ENCODE measurements at regions not wholly inside any gene's neighbourhood (a gene's known extent, or its start where the extent isn't known, plus 50 kb on each side); places are given as distances from the start of the nearest gene placed in this dataset.

- TF ChIP-seq JUND (IDR thresholded peaks at IDR 0.05; ENCODE audit: low read length) (no peak), CBX8 (IDR thresholded peaks at IDR 0.05; ENCODE audit: borderline replicate concordance, low read depth, low read length) (no peak), BRCA1 (IDR thresholded peaks at IDR 0.05; ENCODE audit: low read depth, low read length) (no peak), KDM1A (IDR thresholded peaks at IDR 0.05; ENCODE audit: borderline replicate concordance, low read length) (peak; percentile 87; the same call in 1 of the 2 replicates), RFX5 (IDR thresholded peaks at IDR 0.05; ENCODE audit: borderline replicate concordance, low read depth, low read length) (no peak), YY1 (IDR thresholded peaks at IDR 0.05; ENCODE audit: low read depth, low read length) (peak; percentile 68; the same call in 1 of the 2 replicates), SP2 (IDR thresholded peaks at IDR 0.05; ENCODE audit: low read length) (no peak), KDM5A (IDR thresholded peaks at IDR 0.05; ENCODE audit: low read length) (no peak), ATF3 (IDR thresholded peaks at IDR 0.05; ENCODE audit: insufficient read depth, low read depth, low read length) (no peak), EP300 (IDR thresholded peaks at IDR 0.05; ENCODE audit: borderline replicate concordance in 1 of 2, low read depth in 2 of 2, low read length in 2 of 2) (no peak), TAF7 (optimal IDR thresholded peaks at IDR 0.05; ENCODE audit: borderline replicate concordance, low read depth, low read length) (no peak), POU5F1 (IDR thresholded peaks at IDR 0.05; ENCODE audit: low read depth, low read length) (no peak), TBP (IDR thresholded peaks at IDR 0.05; ENCODE audit: low read depth, low read length) (no peak; the same call in 1 of the 2 replicates), TAF1 (IDR thresholded peaks at IDR 0.05; ENCODE audit: low read depth, low read length) (no peak), SAP30 (IDR thresholded peaks at IDR 0.05; ENCODE audit: insufficient read depth, insufficient replicate concordance, low read length) (no peak)
Observed at GRCh38 chr9:19934301-19934871, 145.5 kb upstream of the SLC24A2 start (continued).

Data from H1 (cell line).